ENCODE measurements at regions not wholly inside any gene's neighbourhood (a gene's known extent, or its start where the extent isn't known, plus 50 kb on each side); places are given as distances from the start of the nearest gene placed in this dataset.

DNA sequence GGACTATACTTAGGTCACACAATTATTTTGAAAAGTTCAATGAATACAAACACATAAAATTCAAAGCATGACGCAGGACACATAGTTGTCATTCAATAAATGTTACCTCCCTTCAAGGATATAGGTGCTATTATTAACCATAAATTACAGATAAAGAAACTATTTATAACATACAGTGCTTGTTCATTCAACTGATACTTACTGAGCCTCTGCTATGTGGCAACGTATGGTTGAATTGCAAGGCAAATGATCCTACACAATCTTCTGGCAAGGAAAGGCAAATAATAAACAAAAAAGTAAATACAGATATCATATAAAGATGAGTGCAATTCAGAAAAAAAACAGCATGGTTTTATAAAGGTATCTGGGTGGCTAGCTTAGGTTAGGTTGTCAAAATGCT, 614.7 kb downstream of the LTN1 start:
- TF ChIP-seq, protein P1, sequence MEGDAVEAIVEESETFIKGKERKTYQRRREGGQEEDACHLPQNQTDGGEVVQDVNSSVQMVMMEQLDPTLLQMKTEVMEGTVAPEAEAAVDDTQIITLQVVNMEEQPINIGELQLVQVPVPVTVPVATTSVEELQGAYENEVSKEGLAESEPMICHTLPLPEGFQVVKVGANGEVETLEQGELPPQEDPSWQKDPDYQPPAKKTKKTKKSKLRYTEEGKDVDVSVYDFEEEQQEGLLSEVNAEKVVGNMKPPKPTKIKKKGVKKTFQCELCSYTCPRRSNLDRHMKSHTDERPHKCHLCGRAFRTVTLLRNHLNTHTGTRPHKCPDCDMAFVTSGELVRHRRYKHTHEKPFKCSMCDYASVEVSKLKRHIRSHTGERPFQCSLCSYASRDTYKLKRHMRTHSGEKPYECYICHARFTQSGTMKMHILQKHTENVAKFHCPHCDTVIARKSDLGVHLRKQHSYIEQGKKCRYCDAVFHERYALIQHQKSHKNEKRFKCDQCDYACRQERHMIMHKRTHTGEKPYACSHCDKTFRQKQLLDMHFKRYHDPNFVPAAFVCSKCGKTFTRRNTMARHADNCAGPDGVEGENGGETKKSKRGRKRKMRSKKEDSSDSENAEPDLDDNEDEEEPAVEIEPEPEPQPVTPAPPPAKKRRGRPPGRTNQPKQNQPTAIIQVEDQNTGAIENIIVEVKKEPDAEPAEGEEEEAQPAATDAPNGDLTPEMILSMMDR (IDR thresholded peaks at IDR 0.05) = no peak
- TF ChIP-seq EP300 (IDR thresholded peaks at IDR 0.05) (no peak), POLR2A (IDR thresholded peaks at IDR 0.05) (no peak)
